ENCODE measurements at regions not wholly inside any gene's neighbourhood (a gene's known extent, or its start where the extent isn't known, plus 50 kb on each side); places are given as distances from the start of the nearest gene placed in this dataset.

DNA sequence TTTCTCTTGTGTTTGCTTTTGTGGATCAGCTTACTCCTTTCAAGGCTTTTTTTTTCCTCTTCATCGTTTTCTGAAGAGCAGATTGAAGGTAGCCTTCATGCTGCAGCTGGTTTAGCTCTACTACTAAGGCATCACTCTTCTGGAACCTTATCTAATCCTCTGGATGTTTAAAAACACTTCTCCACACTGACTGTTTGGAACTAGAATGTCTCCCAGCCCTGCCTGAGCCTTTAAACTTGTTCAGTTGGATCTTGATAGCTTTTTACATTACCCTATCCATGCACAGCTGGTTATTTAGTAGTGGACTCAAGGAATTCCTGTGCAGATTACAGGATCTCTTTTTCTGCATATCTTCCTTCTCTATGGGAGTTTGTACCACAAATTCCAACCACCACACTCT, 108.9 kb upstream of the ASCC3 start:
- Histone ChIP-seq H3K27me3 (replicated peaks; ENCODE audit: insufficient read depth) (no peaks in the 10 kb centered on the region), H3K4me2 (ENCODE audit: unreplicated experiment) (no peak overlapping the region), H3K4me3 (no peak overlapping the region), H3K27ac (no peak overlapping the region), H4K20me1 (ENCODE audit: insufficient read depth) (no peaks in the 10 kb centered on the region), H2AFZ (no peak overlapping the region), H3K36me3 (ENCODE audit: low read depth) (no peaks in the 10 kb centered on the region), H3K79me2 (ENCODE audit: insufficient read depth) (no peaks in the 10 kb centered on the region), H3K9me3 (ENCODE audit: low read depth) (no peaks in the 10 kb centered on the region), H3K4me1 (ENCODE audit: insufficient read depth) (no peaks in the 10 kb centered on the region), H3K9me2 (ENCODE audit: insufficient read depth) (no peaks in the 10 kb centered on the region), H3F3A (ENCODE audit: insufficient read depth) (no peaks in the 10 kb centered on the region), H3K9ac (no peak overlapping the region)
- TF ChIP-seq EZH2 (IDR thresholded peaks at IDR 0.05; ENCODE audit: insufficient read depth, poor library complexity, severe bottlenecking), result no peak
- TF ChIP-seq EZH2phosphoT487 (IDR thresholded peaks at IDR 0.05; ENCODE audit: insufficient read depth, low read depth), result no peak
- 5 to 14% methylated on average over 1 of the region's 1 CpG for WGBS, 2 experiments (ENCODE audit: low coverage in 1 of 2, low lambda C conversion rate in 2 of 2, missing lambda C conversion rate in 2 of 2)
- in situ Hi-C loops (cut with MboI), result no loop called here
- DNase-seq, result no peak

DNA sequence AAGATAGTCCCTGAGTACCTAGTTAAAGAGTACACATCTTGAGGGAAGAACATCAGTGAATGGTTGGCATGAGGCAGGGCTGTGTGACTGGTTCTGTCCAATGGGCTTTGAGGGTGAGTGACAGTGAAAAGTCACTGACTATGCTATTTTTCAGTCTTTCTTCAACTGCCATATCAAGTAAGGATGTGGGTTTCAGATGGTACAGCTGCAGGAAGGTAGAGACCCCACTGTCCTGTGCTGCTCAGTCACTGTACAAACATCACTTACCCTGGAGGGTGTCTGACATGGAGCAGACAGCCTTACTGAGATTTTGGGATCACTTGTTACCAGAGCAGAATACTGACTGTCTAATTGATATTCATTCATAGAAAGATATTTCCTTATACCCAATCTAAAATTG, 115.3 kb upstream of the ASCC3 start:
- no peak overlapping the region for H3K27ac ChIP-seq
- no peaks in the 10 kb centered on the region for H3K4me1 ChIP-seq (ENCODE audit: insufficient read depth)
- no peak overlapping the region for H3K9ac ChIP-seq
- H3K27me3 ChIP-seq (replicated peaks; ENCODE audit: insufficient read depth), result no peaks in the 10 kb centered on the region
- no peaks in the 10 kb centered on the region for H3K9me3 ChIP-seq (ENCODE audit: low read depth)
- no peaks in the 10 kb centered on the region for H3K36me3 ChIP-seq (ENCODE audit: low read depth)
- in situ Hi-C loops (cut with MboI), result no loop called here
- H2AFZ ChIP-seq, result no peak overlapping the region
- no peaks in the 10 kb centered on the region for H3K9me2 ChIP-seq (ENCODE audit: insufficient read depth)
- TF ChIP-seq EZH2phosphoT487 (IDR thresholded peaks at IDR 0.05; ENCODE audit: insufficient read depth, low read depth) (no peak), EZH2 (IDR thresholded peaks at IDR 0.05; ENCODE audit: insufficient read depth, poor library complexity, severe bottlenecking) (no peak)
- H3K4me3 ChIP-seq, result no peak overlapping the region
- DNase-seq, result no peak
- H3F3A ChIP-seq (ENCODE audit: insufficient read depth), result no peaks in the 10 kb centered on the region
- H3K4me2 ChIP-seq (ENCODE audit: unreplicated experiment), result no peak overlapping the region
- H3K79me2 ChIP-seq (ENCODE audit: insufficient read depth), result no peaks in the 10 kb centered on the region
- no peaks in the 10 kb centered on the region for H4K20me1 ChIP-seq (ENCODE audit: insufficient read depth)

DNA sequence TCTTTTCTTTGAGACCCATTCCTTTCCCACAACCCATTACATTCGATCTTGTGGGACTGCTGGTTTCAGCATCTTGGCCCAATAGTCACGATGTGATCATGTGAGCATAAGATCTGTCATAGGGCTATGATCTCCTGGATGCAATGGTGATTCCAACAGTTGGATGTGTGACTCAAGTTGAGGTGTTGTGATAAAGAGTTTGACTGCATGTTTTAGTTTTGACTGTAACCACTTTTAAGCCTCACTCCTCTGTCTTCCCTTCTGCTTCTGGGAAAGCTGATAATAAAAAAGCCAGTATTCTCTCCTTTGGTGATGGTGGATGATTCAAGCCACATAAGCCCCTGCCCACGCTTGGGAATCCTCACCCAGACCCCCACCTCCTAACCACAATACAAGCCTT, 117.0 kb upstream of the ASCC3 start:
- Histone ChIP-seq H3K4me3 (no peak overlapping the region), H3K27me3 (replicated peaks; ENCODE audit: insufficient read depth) (no peaks in the 10 kb centered on the region), H2AFZ (no peak overlapping the region), H3K79me2 (ENCODE audit: insufficient read depth) (no peaks in the 10 kb centered on the region), H4K20me1 (ENCODE audit: insufficient read depth) (no peaks in the 10 kb centered on the region), H3K4me2 (ENCODE audit: unreplicated experiment) (no peak overlapping the region), H3K4me1 (ENCODE audit: insufficient read depth) (no peaks in the 10 kb centered on the region), H3F3A (ENCODE audit: insufficient read depth) (no peaks in the 10 kb centered on the region), H3K9ac (no peak overlapping the region), H3K36me3 (ENCODE audit: low read depth) (no peaks in the 10 kb centered on the region), H3K27ac (no peak overlapping the region), H3K9me2 (ENCODE audit: insufficient read depth) (no peaks in the 10 kb centered on the region), H3K9me3 (ENCODE audit: low read depth) (no peaks in the 10 kb centered on the region)
- WGBS, 2 experiments (ENCODE audit: low coverage in 1 of 2, low lambda C conversion rate in 2 of 2, missing lambda C conversion rate in 2 of 2), result 10 to 12% methylated on average over 3 of the region's 3 CpGs
- peak; percentile 21 for DNase-seq
- TF ChIP-seq EZH2phosphoT487 (IDR thresholded peaks at IDR 0.05; ENCODE audit: insufficient read depth, low read depth) (no peak), EZH2 (IDR thresholded peaks at IDR 0.05; ENCODE audit: insufficient read depth, poor library complexity, severe bottlenecking) (no peak)
- in situ Hi-C loops (cut with MboI), result no loop called here

DNA sequence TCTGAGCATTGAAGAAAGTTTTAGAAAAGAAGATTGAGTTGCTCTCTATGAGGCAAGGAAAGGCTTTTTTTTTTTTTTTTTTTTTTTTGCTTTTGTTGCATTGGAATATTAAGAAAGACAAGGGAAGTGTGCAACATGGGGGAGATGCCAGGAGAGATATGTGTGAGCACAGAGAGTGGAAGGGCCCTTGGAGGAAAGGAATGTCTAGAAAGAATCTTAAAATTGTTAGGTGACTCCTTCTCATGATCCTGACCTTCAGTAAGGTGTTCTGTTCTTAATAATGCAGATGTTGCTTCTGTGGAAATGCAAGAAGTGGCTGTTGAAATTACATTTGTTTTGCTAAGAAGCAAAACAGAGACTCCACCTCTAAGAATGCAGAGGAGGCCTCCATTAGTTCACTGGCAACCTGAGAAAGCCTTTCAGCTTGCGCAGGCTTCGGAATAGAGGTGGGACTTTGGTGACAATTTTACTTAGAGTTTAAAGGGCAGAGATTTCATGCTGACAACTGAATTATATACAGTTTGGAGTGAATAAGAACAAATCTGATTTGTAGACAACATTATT, 118.0 kb upstream of the ASCC3 start:
- Histone ChIP-seq H3K4me3 (no peak overlapping the region), H3K4me1 (ENCODE audit: insufficient read depth) (no peaks in the 10 kb centered on the region), H3K27me3 (replicated peaks; ENCODE audit: insufficient read depth) (no peaks in the 10 kb centered on the region), H3F3A (ENCODE audit: insufficient read depth) (no peaks in the 10 kb centered on the region), H3K9me2 (ENCODE audit: insufficient read depth) (no peaks in the 10 kb centered on the region), H2AFZ (no peak overlapping the region), H3K27ac (no peak overlapping the region), H3K9me3 (ENCODE audit: low read depth) (no peaks in the 10 kb centered on the region), H3K4me2 (ENCODE audit: unreplicated experiment) (no peak overlapping the region), H4K20me1 (ENCODE audit: insufficient read depth) (no peaks in the 10 kb centered on the region), H3K79me2 (ENCODE audit: insufficient read depth) (no peaks in the 10 kb centered on the region), H3K9ac (no peak overlapping the region), H3K36me3 (ENCODE audit: low read depth) (no peaks in the 10 kb centered on the region)
- WGBS, 2 experiments (ENCODE audit: low coverage in 1 of 2, low lambda C conversion rate in 2 of 2, missing lambda C conversion rate in 2 of 2), result 49 to 62% methylated on average over 2 of the region's 2 CpGs
- no peak for TF ChIP-seq EZH2phosphoT487 (IDR thresholded peaks at IDR 0.05; ENCODE audit: insufficient read depth, low read depth)
- no peak for DNase-seq
- in situ Hi-C loops (cut with MboI), result no loop called here

DNA sequence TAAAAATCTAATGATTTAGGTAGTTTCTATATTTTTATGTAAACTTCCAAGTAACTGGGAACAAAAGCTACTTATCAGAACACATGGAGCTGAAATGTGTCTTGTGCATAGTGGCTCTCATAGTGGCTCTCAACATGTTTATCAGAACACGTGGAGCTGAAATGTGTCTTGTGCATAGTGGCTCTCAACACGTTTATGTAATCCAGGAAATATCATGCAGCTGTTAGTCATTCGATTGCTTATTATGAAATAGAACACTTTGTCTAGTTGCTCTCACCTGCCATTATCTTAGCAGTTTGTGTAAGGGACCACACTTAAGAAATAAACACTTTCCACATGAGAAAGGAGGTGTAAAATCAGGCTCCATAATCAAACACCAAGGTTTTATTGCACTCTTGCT, 119.2 kb upstream of the ASCC3 start:
- H3K9me2 ChIP-seq (ENCODE audit: insufficient read depth), result no peaks in the 10 kb centered on the region
- no peaks in the 10 kb centered on the region for H3K36me3 ChIP-seq (ENCODE audit: low read depth)
- in situ Hi-C loops (cut with MboI), result no loop called here
- WGBS, 2 experiments (ENCODE audit: low coverage in 1 of 2, low lambda C conversion rate in 2 of 2, missing lambda C conversion rate in 2 of 2), result 6 to 7% methylated on average over 3 of the region's 3 CpGs
- H3F3A ChIP-seq (ENCODE audit: insufficient read depth), result no peaks in the 10 kb centered on the region
- DNase-seq, result no peak
- no peaks in the 10 kb centered on the region for H3K9me3 ChIP-seq (ENCODE audit: low read depth)
- no peak for TF ChIP-seq EZH2phosphoT487 (IDR thresholded peaks at IDR 0.05; ENCODE audit: insufficient read depth, low read depth)
- TF ChIP-seq EZH2 (IDR thresholded peaks at IDR 0.05; ENCODE audit: insufficient read depth, poor library complexity, severe bottlenecking), result no peak
- no peak overlapping the region for H3K4me3 ChIP-seq
- no peaks in the 10 kb centered on the region for H4K20me1 ChIP-seq (ENCODE audit: insufficient read depth)
- H2AFZ ChIP-seq, result no peak overlapping the region
- no peaks in the 10 kb centered on the region for H3K79me2 ChIP-seq (ENCODE audit: insufficient read depth)
- H3K4me2 ChIP-seq (ENCODE audit: unreplicated experiment), result no peak overlapping the region
- H3K27ac ChIP-seq, result no peak overlapping the region
- no peaks in the 10 kb centered on the region for H3K27me3 ChIP-seq (replicated peaks; ENCODE audit: insufficient read depth)
- no peaks in the 10 kb centered on the region for H3K4me1 ChIP-seq (ENCODE audit: insufficient read depth)
- H3K9ac ChIP-seq, result no peak overlapping the region

Measured in GM23248 (cell line).